GM12878 (cell line): ENCODE measurements at regions not wholly inside any gene's neighbourhood (a gene's known extent, or its start where the extent isn't known, plus 50 kb on each side); places are given as distances from the start of the nearest gene placed in this dataset.

Source experiments
- ATAC-seq: fragments of 200-7000 bp; cut with Tn5 transposase; 3 replicates; pipeline ENCODE4 v1.9.1; 2020; ENCODE audit warnings: mild to moderate bottlenecking, moderate library complexity
- BruUV-seq: library from RNA; stranded (reverse); fragments of 400-500 nt; replicated peaks from 2 replicates; lab custom pipeline; 2021; lab: Mats Ljungman, UMichigan
- CTCF ChIA-PET: fragments of 300-600 bp; sonication (Branson Sonifier 250); formaldehyde crosslinking; extraction: SDS; loops from one replicate; lab custom pipeline; 2021; ENCODE audit warnings: inconsistent platforms; lab: Yijun Ruan, JAX
- POLR2A ChIA-PET: fragments of 350-600 bp; formaldehyde crosslinking; extraction: SDS; loops from one replicate; lab custom pipeline; 2021; ENCODE audit warnings: inconsistent platforms; lab: Charles Lee
- RAD21 ChIA-PET: fragments of 300-600 bp; sonication (Branson Sonifier 250); formaldehyde crosslinking; loops from one replicate; lab custom pipeline; 2023; ENCODE audit warnings: antibody characterized with exemption; ENCODE audit not compliant: unreplicated experiment; lab: Charles Lee
- SMC1A ChIA-PET: fragments of 300-600 bp; sonication (Branson Sonifier 250); formaldehyde crosslinking; loops from one replicate; lab custom pipeline; 2023; ENCODE audit not compliant: unreplicated experiment, uncharacterized antibody; lab: Charles Lee
- DNase-seq: peaks from one replicate; pipeline ENCODE4 v3.0.0-alpha.2; 2011; ENCODE audit warnings: low read depth, low spot score
- FAIRE-seq: peaks from 3 replicates; lab custom pipeline; 2011; peaks lifted over from hg19 to GRCh38; lab: Jason Lieb, UNC
- H2AFZ ChIP-seq: 2 replicates; pipeline ENCODE4 v1.6.0; 2011; ENCODE audit warnings: low read depth, low read length, control low read depth; ENCODE audit not compliant: control insufficient read depth
- H3K27ac ChIP-seq: 2 replicates; pipeline ENCODE4 v1.5.1; 2011; ENCODE audit warnings: control low read depth; ENCODE audit not compliant: control insufficient read depth, insufficient read depth
- H3K27me3 ChIP-seq, 2 experiments: replicated peaks in 1 of 2; 2 replicates each; pipeline versions ENCODE4 v1.6.0 to v1.6.1; 2011; ENCODE audit warnings: low read length in 1 of 2; ENCODE audit not compliant: control insufficient read depth in 2 of 2, insufficient read depth in 2 of 2
- H3K36me3 ChIP-seq, 2 experiments: 2 replicates each; pipeline ENCODE4 v1.5.1; 2011; ENCODE audit warnings: low read length in 1 of 2; ENCODE audit not compliant: control insufficient read depth in 2 of 2, insufficient read depth in 2 of 2
- H3K4me1 ChIP-seq: 2 replicates; pipeline ENCODE4 v1.6.1; 2011; ENCODE audit warnings: mild to moderate bottlenecking, low read length, moderate library complexity, mixed read lengths; ENCODE audit not compliant: control insufficient read depth, insufficient read depth
- H3K4me2 ChIP-seq: 2 replicates; pipeline ENCODE4 v1.6.0; 2011; ENCODE audit warnings: control low read depth; ENCODE audit not compliant: control insufficient read depth, insufficient read depth
- H3K4me3 ChIP-seq: fragments of 200-600 bp; sonication (generic); 2 replicates; pipeline ENCODE4 v1.5.1; 2016
- H3K79me2 ChIP-seq: 2 replicates; pipeline ENCODE4 v1.6.0; 2011; ENCODE audit warnings: low read length; ENCODE audit not compliant: control insufficient read depth, insufficient read depth
- H3K9ac ChIP-seq: 2 replicates; pipeline ENCODE4 v1.8.0; 2011; ENCODE audit warnings: low read length, control low read depth, mixed read lengths; ENCODE audit not compliant: control insufficient read depth, insufficient read depth
- H3K9me3 ChIP-seq: replicated peaks from 3 replicates; pipeline ENCODE4 v1.5.1; 2011; ENCODE audit warnings: mild to moderate bottlenecking, low read length; ENCODE audit not compliant: control insufficient read depth, insufficient read depth
- H4K20me1 ChIP-seq: 2 replicates; pipeline ENCODE4 v1.6.0; 2011; ENCODE audit not compliant: control insufficient read depth, insufficient read depth
- CBX5 ChIP-seq: sonication (generic); IDR thresholded peaks from 2 replicates; pipeline ENCODE4 v1.6.1; 2016; ENCODE audit warnings: low read depth, moderate library complexity, mild to moderate bottlenecking, inconsistent platforms
- EED ChIP-seq: sonication (generic); IDR thresholded peaks from 2 replicates; pipeline ENCODE4 v1.6.1; 2016; ENCODE audit warnings: antibody characterized with exemption, low read depth
- ETV6 ChIP-seq, 2 experiments: fragments of 450-650 bp in 1 of 2; IDR thresholded peaks in 1 of 2; conservative IDR thresholded peaks in 1 of 2; 2 replicates each; pipeline ENCODE4 v1.6.1; 2014; ENCODE audit warnings: antibody characterized with exemption in 1 of 2, borderline replicate concordance in 1 of 2, low read depth in 1 of 2, mild to moderate bottlenecking in 1 of 2, moderate library complexity in 1 of 2
- FOXM1 ChIP-seq: IDR thresholded peaks from 2 replicates; pipeline ENCODE4 v1.6.1; 2012; ENCODE audit warnings: low read depth, mild to moderate bottlenecking, inconsistent platforms, low read length, moderate library complexity
- IKZF2 ChIP-seq, 2 experiments: fragments of 450-650 bp; IDR thresholded peaks; 2 replicates each; pipeline ENCODE4 v1.6.1; 2017; ENCODE audit warnings: mild to moderate bottlenecking in 2 of 2, moderate library complexity in 2 of 2
- JUNB ChIP-seq: IDR thresholded peaks from 2 replicates; pipeline ENCODE4 v1.6.1; 2016; ENCODE audit warnings: antibody characterized with exemption, mild to moderate bottlenecking
- MEF2A ChIP-seq: IDR thresholded peaks from 2 replicates; pipeline ENCODE4 v1.6.1; 2011; ENCODE audit warnings: low read depth, mild to moderate bottlenecking, low read length, moderate library complexity; ENCODE audit not compliant: insufficient read depth
- NBN ChIP-seq: fragments of 450-650 bp; IDR thresholded peaks from 2 replicates; pipeline ENCODE4 v1.6.1; 2016
- NFIC ChIP-seq: IDR thresholded peaks from 2 replicates; pipeline ENCODE4 v1.6.1; 2012; ENCODE audit warnings: low read depth, mild to moderate bottlenecking, inconsistent platforms, low read length, moderate library complexity
- RUNX3 ChIP-seq: IDR thresholded peaks from 2 replicates; pipeline ENCODE4 v1.6.1; 2012; ENCODE audit warnings: low read length, inconsistent platforms
- SMAD5 ChIP-seq: IDR thresholded peaks from 2 replicates; pipeline ENCODE4 v1.6.1; 2016; ENCODE audit warnings: antibody characterized with exemption, low read depth
- SP1 ChIP-seq: IDR thresholded peaks from one replicate; pipeline ENCODE4 v1.6.1; 2011; ENCODE audit warnings: low read depth, low read length
- TCF7 ChIP-seq: IDR thresholded peaks from 2 replicates; pipeline ENCODE4 v1.6.1; 2014; ENCODE audit warnings: antibody characterized with exemption, borderline replicate concordance
- YY1 ChIP-seq: IDR thresholded peaks from 2 replicates; pipeline ENCODE4 v1.6.1; 2011; ENCODE audit warnings: low read depth, mild to moderate bottlenecking, low read length
- WGBS: methylation state at CpG from one replicate; pipeline ENCODE4 v1.1.6; 2016; ENCODE audit warnings: low lambda C conversion rate; ENCODE audit not compliant: insufficient replicate concordance, insufficient coverage; ENCODE audit errors: missing lambda C conversion rate; 5-methylcytosine and 5-hydroxymethylcytosine counted together
- in situ Hi-C: fragments of 300-500 bp; cut with MboI; formaldehyde crosslinking; loops from 9 replicates; pipeline ENCODE4 v1.14.3; 2018; ENCODE audit warnings: mixed read lengths
- intact Hi-C: fragments of 100-400 bp; cut with micrococcal nuclease; formaldehyde crosslinking; loops from one replicate; pipeline ENCODE4 v1.14.2; 2022; ENCODE audit not compliant: unreplicated experiment
- TF ChIP-seq, protein P1 (sequence below): IDR thresholded peaks from 2 replicates; pipeline ENCODE4 v1.6.1; 2012; ENCODE audit warnings: low read length, inconsistent platforms
- TF ChIP-seq, protein P2 (sequence below): fragments of 450-650 bp; IDR thresholded peaks from 2 replicates; pipeline ENCODE4 v1.6.1; 2017; ENCODE audit warnings: mild to moderate bottlenecking, moderate library complexity
- TF ChIP-seq, protein P3 (sequence below): fragments of 450-650 bp; IDR thresholded peaks from 2 replicates; pipeline ENCODE4 v1.6.1; 2016; ENCODE audit warnings: mild to moderate bottlenecking

DNA sequence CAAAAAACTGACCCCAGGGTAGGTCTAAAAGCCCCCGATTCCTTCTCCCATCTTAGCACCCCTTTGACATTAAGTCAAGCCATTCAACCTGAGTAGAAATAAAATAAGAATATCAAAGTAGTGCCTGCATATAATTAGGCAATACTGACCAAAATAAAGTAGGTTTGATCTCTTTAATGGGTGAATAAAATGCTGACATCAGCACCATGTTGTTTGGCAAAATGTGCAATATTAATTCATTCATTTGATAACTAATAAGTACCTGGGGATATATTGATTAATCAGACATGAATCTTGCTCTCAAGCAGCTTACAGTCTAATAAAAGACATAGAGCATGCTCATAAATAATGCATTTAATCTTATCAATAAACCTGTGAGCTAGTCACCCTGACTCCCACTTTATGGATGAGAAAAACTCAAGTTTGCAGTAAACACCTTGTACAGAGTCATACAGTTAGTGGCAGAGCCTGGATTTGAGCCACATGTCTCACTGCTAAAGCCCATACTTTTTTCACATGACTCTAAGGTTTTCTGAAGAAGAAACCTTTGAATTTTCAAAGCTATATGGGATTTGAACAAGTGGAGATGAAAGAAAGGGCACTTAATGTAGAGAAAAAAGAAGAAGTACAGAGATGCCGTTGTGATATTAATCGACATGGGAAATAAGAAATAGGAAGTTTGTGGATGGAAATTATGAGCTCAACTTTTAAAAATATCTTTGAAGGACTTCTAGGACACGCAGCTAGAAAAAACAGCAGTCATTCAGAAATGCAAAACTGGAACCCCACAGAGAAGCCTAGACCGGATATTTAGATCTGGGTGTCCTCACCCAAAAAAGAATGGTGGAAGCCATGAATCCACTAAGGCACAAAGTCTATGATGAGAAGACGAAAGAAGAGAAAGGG is 183.9 kb downstream of the TOMM20 start:
- Histone ChIP-seq H3K4me3 (no peak overlapping the region), H3K9me3 (peaks cover 9% of the 10 kb centered on the region; the same call in 2 of the 3 replicates), H3K27me3 (no peaks in the 10 kb centered on the region), H3K9ac (no peak overlapping the region), H3K4me1 (peaks cover 16% of the 10 kb centered on the region; the same call in 1 of the 2 replicates), H4K20me1 (no peaks in the 10 kb centered on the region), H3K4me2 (0 out of 2 replicates have a peak overlapping the region, but pooled peaks have one; percentile 7), H3K79me2 (no peaks in the 10 kb centered on the region), H3K27ac (peak overlapping the region; percentile 69), H2AFZ (peak overlapping the region; percentile 62), H3K36me3 (no peaks in the 10 kb centered on the region)
- ATAC-seq, result peak; percentile 75
- POLR2A ChIA-PET, result interaction anchor here (0.6 to 2.2 kb wide), 5 partner anchors 10 to 176 kb away, joined by 3 to 9 read pairs (median 4); no protein-coding TSS in a partner anchor
- CTCF ChIA-PET, result interaction anchor here (0.8 to 1.1 kb wide), 5 partner anchors 11 to 346 kb away, joined by 3 to 6 read pairs (median 3); no protein-coding TSS in a partner anchor
- 17% methylated on average over 6 of the region's 6 CpGs for WGBS
- FAIRE-seq, result no peak
- RAD21 ChIA-PET, result interaction anchor here (0.8 to 2.9 kb wide), 13 partner anchors 9 to 332 kb away, joined by 3 to 12 read pairs (median 4); no protein-coding TSS in a partner anchor
- BruUV-seq, result no TSS peak
- in situ Hi-C loops (no loop called here), intact Hi-C loops (no loop called here)
- DNase-seq, result no peak
- SMC1A ChIA-PET, result interaction anchor here (0.7 to 4.9 kb wide), 13 partner anchors 11 to 434 kb away, joined by 3 to 38 read pairs (median 4); no protein-coding TSS in a partner anchor
- TF ChIP-seq FOXM1 (peak; percentile 69; the same call in 1 of the 2 replicates), NBN (no peak), YY1 (0 out of 2 replicates have a peak, but pooled peaks have one; percentile 35), JUNB (peak; percentile 24; the same call in 1 of the 2 replicates), IKZF2 (IDR thresholded peaks at IDR 0.05) (peak; percentile 57 to 58; a peak in 2 of 4 replicates), SP1 (no peak), CBX5 (0 out of 2 replicates have a peak, but pooled peaks have one; percentile 12), EED (peak; percentile 58), NFIC (peak; percentile 87), ETV6 (conservative IDR thresholded peaks at IDR 0.05 in 1 of 2, IDR thresholded peaks at IDR 0.05 in 1 of 2; ENCODE audit: borderline replicate concordance in 1 of 2, low read depth in 1 of 2) (peak in 1 of 2 experiments; percentile 62; a peak in 1 of 4 replicates), TCF7 (0 out of 2 replicates have a peak, but pooled peaks have one; percentile 35), SMAD5 (no peak), RUNX3 (peak; percentile 57), MEF2A (peak; percentile 87)
- TF ChIP-seq, protein P1, sequence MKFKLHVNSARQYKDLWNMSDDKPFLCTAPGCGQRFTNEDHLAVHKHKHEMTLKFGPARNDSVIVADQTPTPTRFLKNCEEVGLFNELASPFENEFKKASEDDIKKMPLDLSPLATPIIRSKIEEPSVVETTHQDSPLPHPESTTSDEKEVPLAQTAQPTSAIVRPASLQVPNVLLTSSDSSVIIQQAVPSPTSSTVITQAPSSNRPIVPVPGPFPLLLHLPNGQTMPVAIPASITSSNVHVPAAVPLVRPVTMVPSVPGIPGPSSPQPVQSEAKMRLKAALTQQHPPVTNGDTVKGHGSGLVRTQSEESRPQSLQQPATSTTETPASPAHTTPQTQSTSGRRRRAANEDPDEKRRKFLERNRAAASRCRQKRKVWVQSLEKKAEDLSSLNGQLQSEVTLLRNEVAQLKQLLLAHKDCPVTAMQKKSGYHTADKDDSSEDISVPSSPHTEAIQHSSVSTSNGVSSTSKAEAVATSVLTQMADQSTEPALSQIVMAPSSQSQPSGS, result peak; percentile 77
- TF ChIP-seq, protein P2, sequence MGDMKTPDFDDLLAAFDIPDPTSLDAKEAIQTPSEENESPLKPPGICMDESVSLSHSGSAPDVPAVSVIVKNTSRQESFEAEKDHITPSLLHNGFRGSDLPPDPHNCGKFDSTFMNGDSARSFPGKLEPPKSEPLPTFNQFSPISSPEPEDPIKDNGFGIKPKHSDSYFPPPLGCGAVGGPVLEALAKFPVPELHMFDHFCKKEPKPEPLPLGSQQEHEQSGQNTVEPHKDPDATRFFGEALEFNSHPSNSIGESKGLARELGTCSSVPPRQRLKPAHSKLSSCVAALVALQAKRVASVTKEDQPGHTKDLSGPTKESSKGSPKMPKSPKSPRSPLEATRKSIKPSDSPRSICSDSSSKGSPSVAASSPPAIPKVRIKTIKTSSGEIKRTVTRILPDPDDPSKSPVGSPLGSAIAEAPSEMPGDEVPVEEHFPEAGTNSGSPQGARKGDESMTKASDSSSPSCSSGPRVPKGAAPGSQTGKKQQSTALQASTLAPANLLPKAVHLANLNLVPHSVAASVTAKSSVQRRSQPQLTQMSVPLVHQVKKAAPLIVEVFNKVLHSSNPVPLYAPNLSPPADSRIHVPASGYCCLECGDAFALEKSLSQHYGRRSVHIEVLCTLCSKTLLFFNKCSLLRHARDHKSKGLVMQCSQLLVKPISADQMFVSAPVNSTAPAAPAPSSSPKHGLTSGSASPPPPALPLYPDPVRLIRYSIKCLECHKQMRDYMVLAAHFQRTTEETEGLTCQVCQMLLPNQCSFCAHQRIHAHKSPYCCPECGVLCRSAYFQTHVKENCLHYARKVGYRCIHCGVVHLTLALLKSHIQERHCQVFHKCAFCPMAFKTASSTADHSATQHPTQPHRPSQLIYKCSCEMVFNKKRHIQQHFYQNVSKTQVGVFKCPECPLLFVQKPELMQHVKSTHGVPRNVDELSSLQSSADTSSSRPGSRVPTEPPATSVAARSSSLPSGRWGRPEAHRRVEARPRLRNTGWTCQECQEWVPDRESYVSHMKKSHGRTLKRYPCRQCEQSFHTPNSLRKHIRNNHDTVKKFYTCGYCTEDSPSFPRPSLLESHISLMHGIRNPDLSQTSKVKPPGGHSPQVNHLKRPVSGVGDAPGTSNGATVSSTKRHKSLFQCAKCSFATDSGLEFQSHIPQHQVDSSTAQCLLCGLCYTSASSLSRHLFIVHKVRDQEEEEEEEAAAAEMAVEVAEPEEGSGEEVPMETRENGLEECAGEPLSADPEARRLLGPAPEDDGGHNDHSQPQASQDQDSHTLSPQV, result no peak
- TF ChIP-seq, protein P3, sequence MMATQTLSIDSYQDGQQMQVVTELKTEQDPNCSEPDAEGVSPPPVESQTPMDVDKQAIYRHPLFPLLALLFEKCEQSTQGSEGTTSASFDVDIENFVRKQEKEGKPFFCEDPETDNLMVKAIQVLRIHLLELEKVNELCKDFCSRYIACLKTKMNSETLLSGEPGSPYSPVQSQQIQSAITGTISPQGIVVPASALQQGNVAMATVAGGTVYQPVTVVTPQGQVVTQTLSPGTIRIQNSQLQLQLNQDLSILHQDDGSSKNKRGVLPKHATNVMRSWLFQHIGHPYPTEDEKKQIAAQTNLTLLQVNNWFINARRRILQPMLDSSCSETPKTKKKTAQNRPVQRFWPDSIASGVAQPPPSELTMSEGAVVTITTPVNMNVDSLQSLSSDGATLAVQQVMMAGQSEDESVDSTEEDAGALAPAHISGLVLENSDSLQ, result 0 out of 2 replicates have a peak, but pooled peaks have one; percentile 14
